ENCODE measurements at regions not wholly inside any gene's neighbourhood (a gene's known extent, or its start where the extent isn't known, plus 50 kb on each side); places are given as distances from the start of the nearest gene placed in this dataset.

DNA sequence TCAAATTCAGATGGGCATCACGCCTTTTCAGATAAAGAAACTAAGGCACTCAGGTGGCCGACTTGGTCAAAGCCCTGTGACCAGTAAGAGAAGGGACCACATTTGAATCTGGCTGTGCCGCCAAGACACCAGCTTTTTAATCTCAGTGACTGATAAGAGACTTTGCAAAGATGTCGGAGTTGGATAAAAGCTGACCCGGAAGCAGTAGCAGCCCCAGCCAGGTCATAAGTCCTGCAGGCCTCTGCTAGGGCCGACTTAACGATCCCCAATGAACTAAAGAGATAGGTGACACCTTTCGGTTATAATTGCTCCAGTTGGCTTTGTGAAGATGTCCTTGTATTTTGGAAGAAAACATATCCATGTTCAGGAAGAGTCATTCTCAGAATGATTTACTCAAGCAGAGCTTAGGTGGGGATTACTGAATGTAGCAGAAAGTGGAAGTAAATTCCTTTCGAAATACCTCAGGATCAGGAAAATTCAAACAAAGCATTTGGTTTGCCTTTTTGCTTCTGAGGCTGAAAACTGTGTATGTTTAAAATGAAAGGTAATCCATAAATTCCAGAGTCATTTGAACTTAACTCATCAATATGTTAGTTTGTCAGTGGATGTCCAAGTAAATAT, 164.2 kb upstream of the PITRM1 start:
- no peaks in the 10 kb centered on the region for H4K20me1 ChIP-seq (replicated peaks; ENCODE audit: control insufficient read depth, extremely low read depth, insufficient read depth, low read length)
- no TSS peak for BruUV-seq (replicated peaks)
- peaks cover 0 to 1% of the 10 kb centered on the region in 2 experiments for H3K27me3 ChIP-seq (ENCODE audit: control insufficient read depth in 2 of 2, insufficient read depth in 2 of 2, low read length in 2 of 2)
- intact Hi-C loops (cut with micrococcal nuclease): no loop called here
- DNase-seq (ENCODE audit: low read depth, low spot score) (no peak), FAIRE-seq (no peak)
- dilution Hi-C loops (cut with MboI; ENCODE audit: extremely low pct_ligation_motif_present, low sequenced_read_pairs): no loop called here
- H3K9me3 ChIP-seq (replicated peaks; ENCODE audit: control insufficient read depth, insufficient read depth, low read length): no peaks in the 10 kb centered on the region
- no peaks in the 10 kb centered on the region for H3K79me2 ChIP-seq (ENCODE audit: control insufficient read depth, insufficient read depth, low read length)
- H3K9ac ChIP-seq (replicated peaks; ENCODE audit: extremely low read depth, insufficient read depth, low read length): no peak overlapping the region
- no peak overlapping the region for H2AFZ ChIP-seq (ENCODE audit: low read depth, low read length)
- H3K4me3 ChIP-seq (replicated peaks in 1 of 3; ENCODE audit: insufficient read depth in 1 of 3, low read depth in 1 of 3, low read length in 3 of 3): no peak overlapping the region
- CTCF ChIA-PET: no interaction called here
- H3K27ac ChIP-seq (ENCODE audit: insufficient read depth, low read depth, low read length): no peak overlapping the region
- POLR2A ChIA-PET: no interaction called here
- TF ChIP-seq POLR2AphosphoS5 (IDR thresholded peaks at IDR 0.05; ENCODE audit: insufficient read depth, low read depth, low read length) (no peak), MYC (IDR thresholded peaks at IDR 0.05; ENCODE audit: low read depth, low read length) (no peak), MAX (IDR thresholded peaks at IDR 0.05; ENCODE audit: insufficient read depth, insufficient read length) (no peak), JUN (IDR thresholded peaks at IDR 0.05; ENCODE audit: borderline replicate concordance, insufficient read depth, insufficient read length, low read depth) (no peak), CTCF (IDR thresholded peaks at IDR 0.05; ENCODE audit: extremely low read depth in 1 of 2, insufficient read depth in 1 of 2, low read depth in 1 of 2, low read length in 2 of 2) (no peak), EZH2 (IDR thresholded peaks at IDR 0.05; ENCODE audit: borderline replicate concordance, low read depth, low read length, severe bottlenecking) (no peak), FOS (IDR thresholded peaks at IDR 0.05; ENCODE audit: borderline replicate concordance, insufficient read depth, low read length) (no peak), POLR2A (IDR thresholded peaks at IDR 0.05; ENCODE audit: low read depth, low read length) (no peak), GATA2 (IDR thresholded peaks at IDR 0.05; ENCODE audit: insufficient read depth, insufficient read length, low read depth, low read length) (no peak)
- no peaks in the 10 kb centered on the region for H3K36me3 ChIP-seq (ENCODE audit: control insufficient read depth in 2 of 2, extremely low read depth in 1 of 2, insufficient read depth in 2 of 2, low read length in 2 of 2)
- no peak overlapping the region for H3K4me2 ChIP-seq (ENCODE audit: insufficient read depth, low read length)
- no peaks in the 10 kb centered on the region for H3K9me1 ChIP-seq (replicated peaks; ENCODE audit: control insufficient read depth, extremely low read depth, insufficient read depth, low read length)
- no peaks in the 10 kb centered on the region for H3K4me1 ChIP-seq (ENCODE audit: control insufficient read depth, extremely low read depth, insufficient read depth, low read length)
